HG02938 (cell line): ENCODE measurements at regions not wholly inside any gene's neighbourhood (a gene's known extent, or its start where the extent isn't known, plus 50 kb on each side); places are given as distances from the start of the nearest gene placed in this dataset.
A peak's percentile ranks its signal among the peaks of the same experiment; 100 is the strongest.

Experiments used
- ATAC-seq: cut with Tn5 transposase; IDR thresholded peaks from one replicate; pipeline ENCODE4 v1.9.1; 2021; ENCODE audit warnings: mild to moderate bottlenecking, moderate library complexity; ENCODE audit not compliant: unreplicated experiment

GRCh38 chr3:115448851-115449250 is 174.5 kb upstream of the GAP43 start:
- ATAC-seq, result no peak

GRCh38 chr3:115450036-115450435 is 173.3 kb upstream of the GAP43 start:
- no peak for ATAC-seq

GRCh38 chr3:115464036-115464435 is 159.3 kb upstream of the GAP43 start:
- ATAC-seq, result no peak

GRCh38 chr3:115469649-115470048 is 153.7 kb upstream of the GAP43 start:
- peak; percentile 85 for ATAC-seq

- ATAC-seq, result no peak
Observed at GRCh38 chr3:115470254-115470653, 153.1 kb upstream of the GAP43 start.

GRCh38 chr3:115475178-115476041 is 147.9 kb upstream of the GAP43 start:
- ATAC-seq, result no peak

GRCh38 chr3:115476472-115476871 is 146.8 kb upstream of the GAP43 start:
- no peak for ATAC-seq

GRCh38 chr3:115478359-115478758 is 145.0 kb upstream of the GAP43 start:
- no peak for ATAC-seq

- no peak for ATAC-seq
Observed at GRCh38 chr3:115486880-115487279, 136.4 kb upstream of the GAP43 start.

- ATAC-seq, result no peak
Observed at GRCh38 chr3:115487968-115488367, 135.3 kb upstream of the GAP43 start.

GRCh38 chr3:115488409-115488808 is 134.9 kb upstream of the GAP43 start:
- ATAC-seq, result no peak

GRCh38 chr3:115494826-115495225 is 128.5 kb upstream of the GAP43 start:
- ATAC-seq, result no peak

- ATAC-seq, result no peak
Observed at GRCh38 chr3:115498421-115498820, 124.9 kb upstream of the GAP43 start.

- ATAC-seq, result no peak
Observed at GRCh38 chr3:115498898-115499297, 124.4 kb upstream of the GAP43 start.

- no peak for ATAC-seq
Observed at GRCh38 chr3:115499666-115500065, 123.6 kb upstream of the GAP43 start.

- ATAC-seq, result no peak
Observed at GRCh38 chr3:115500795-115501194, 122.5 kb upstream of the GAP43 start.

GRCh38 chr3:115502128-115502527 is 121.2 kb upstream of the GAP43 start:
- ATAC-seq, result no peak

GRCh38 chr3:115503394-115503793 is 119.9 kb upstream of the GAP43 start:
- ATAC-seq, result no peak

GRCh38 chr3:115508562-115508961 is 114.7 kb upstream of the GAP43 start:
- no peak for ATAC-seq

GRCh38 chr3:115512565-115513415 is 110.5 kb upstream of the GAP43 start:
- peak; percentile 29 for ATAC-seq

- no peak for ATAC-seq
Observed at GRCh38 chr3:115513416-115513800, 109.9 kb upstream of the GAP43 start.

GRCh38 chr3:115517457-115518050 is 105.8 kb upstream of the GAP43 start:
- peak; percentile 67 for ATAC-seq
